Heart left ventricle (tissue), 13 donors: ENCODE measurements at regions not wholly inside any gene's neighbourhood (a gene's known extent, or its start where the extent isn't known, plus 50 kb on each side); places are given as distances from the start of the nearest gene placed in this dataset.

Experiments
- POLR2A ChIP-seq, 2 donors: fragments of 450-650 bp; IDR thresholded peaks; one replicate each; pipeline ENCODE4 v1.6.1; 2017; ENCODE audit warnings: antibody characterized with exemption in 2 of 2, mild to moderate bottlenecking in 2 of 2, moderate library complexity in 2 of 2
- TF ChIP-seq, protein P1 (sequence below), 12 donors: fragments of 200-600 bp; sonication (generic) in 4 of 12; IDR thresholded peaks; one replicate each; pipeline versions ENCODE4 v1.5.0 to v1.8.0; 2018 to 2022; ENCODE audit warnings: antibody characterized with exemption in 12 of 12, mild to moderate bottlenecking in 5 of 12
- donor health status: ischemic (EF 13 %, LVEDD 7.1; RV severe dilation, severe dysfunction).
- donor health status: DM: no; HTN: yes; CAD: no.
- donor health status: DM: no; HTN: no; CAD: no.
- donor health status: ischemic (EF 25% LVEDD 6.9; RV normal size, moderate dysfunction).
- donor health status: ischemic (EF 25% LVEDD 5.7; RV mildly dilated, moderate dysfunction).
- donor health status: ischemic (EF 35%, LVEDD 5.7; RV mildly dilated, moderate dysfunction).
- donor health status: nonischemic (EF 11% LVEDD 7.7; RV severe dilation, severe dysfunction).
- donor health status: DM: yes; HTN: yes; CAD: no.
- donor health status: PGD.
- donor health status: ischemic (EF 29% LVEDD 5.4; RV normal size, mild dysfunction).
- donor health status: nonischemic (EF 23%, LVEDD 6.1; RV moderate dilation, normal function).

DNA sequence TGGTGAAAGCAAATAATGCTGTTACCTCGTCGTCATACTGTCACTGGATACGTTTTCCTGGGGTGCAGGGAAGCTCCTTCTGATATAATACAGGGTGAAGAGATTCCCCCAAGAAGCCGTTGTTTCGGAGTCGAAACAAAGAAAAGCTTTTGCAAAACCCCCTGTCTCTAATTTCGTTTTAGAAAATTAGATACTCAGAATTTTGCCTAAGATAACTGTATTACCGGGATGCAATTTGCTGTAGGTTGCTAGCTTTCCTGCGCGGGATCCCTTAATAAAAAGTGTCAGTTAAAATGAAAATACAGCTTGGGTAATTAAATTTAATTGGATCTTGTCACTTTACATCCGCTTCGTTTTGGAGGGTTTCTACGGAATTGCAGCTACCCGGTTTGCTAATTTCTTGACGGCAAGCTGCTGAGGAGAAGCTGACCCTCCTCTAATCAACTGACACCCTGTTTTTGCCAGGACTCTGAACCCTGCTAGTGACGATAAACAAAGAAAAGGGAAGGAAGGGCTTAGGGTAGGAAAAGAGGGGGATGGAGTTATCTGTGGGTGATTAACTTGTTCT is 174.6 kb downstream of the SHOX start:
- TF ChIP-seq, protein P1, sequence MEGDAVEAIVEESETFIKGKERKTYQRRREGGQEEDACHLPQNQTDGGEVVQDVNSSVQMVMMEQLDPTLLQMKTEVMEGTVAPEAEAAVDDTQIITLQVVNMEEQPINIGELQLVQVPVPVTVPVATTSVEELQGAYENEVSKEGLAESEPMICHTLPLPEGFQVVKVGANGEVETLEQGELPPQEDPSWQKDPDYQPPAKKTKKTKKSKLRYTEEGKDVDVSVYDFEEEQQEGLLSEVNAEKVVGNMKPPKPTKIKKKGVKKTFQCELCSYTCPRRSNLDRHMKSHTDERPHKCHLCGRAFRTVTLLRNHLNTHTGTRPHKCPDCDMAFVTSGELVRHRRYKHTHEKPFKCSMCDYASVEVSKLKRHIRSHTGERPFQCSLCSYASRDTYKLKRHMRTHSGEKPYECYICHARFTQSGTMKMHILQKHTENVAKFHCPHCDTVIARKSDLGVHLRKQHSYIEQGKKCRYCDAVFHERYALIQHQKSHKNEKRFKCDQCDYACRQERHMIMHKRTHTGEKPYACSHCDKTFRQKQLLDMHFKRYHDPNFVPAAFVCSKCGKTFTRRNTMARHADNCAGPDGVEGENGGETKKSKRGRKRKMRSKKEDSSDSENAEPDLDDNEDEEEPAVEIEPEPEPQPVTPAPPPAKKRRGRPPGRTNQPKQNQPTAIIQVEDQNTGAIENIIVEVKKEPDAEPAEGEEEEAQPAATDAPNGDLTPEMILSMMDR (IDR thresholded peaks at IDR 0.05), result no peak
- TF ChIP-seq POLR2A (IDR thresholded peaks at IDR 0.05), result no peak
